ENCODE measurements at regions not wholly inside any gene's neighbourhood (a gene's known extent, or its start where the extent isn't known, plus 50 kb on each side); places are given as distances from the start of the nearest gene placed in this dataset.

- TF ChIP-seq CTCF (IDR thresholded peaks at IDR 0.05; ENCODE audit: low read depth, low read length) (no peak), POLR2A (IDR thresholded peaks at IDR 0.05; ENCODE audit: extremely low read depth, insufficient read length) (no peak), MYC (IDR thresholded peaks at IDR 0.05; ENCODE audit: low read depth, low read length) (no peak)
Observed at GRCh38 chr3:13165576-13165975, 92.3 kb upstream of the IQSEC1 start.

Measured in NB4 (cell line).